DOHH2 (cell line): ENCODE measurements at regions not wholly inside any gene's neighbourhood (a gene's known extent, or its start where the extent isn't known, plus 50 kb on each side); places are given as distances from the start of the nearest gene placed in this dataset.

ENCODE experiments used
- H3F3A ChIP-seq: fragments of 200-600 bp; sonication (generic), shearing (Covaris generic); 2 replicates; pipeline ENCODE4 v1.6.0; 2016; ENCODE audit warnings: antibody characterized with exemption, mild to moderate bottlenecking; ENCODE audit not compliant: control insufficient read depth, insufficient read depth
- H3K27ac ChIP-seq: fragments of 200-600 bp; sonication (generic); 2 replicates; pipeline ENCODE4 v1.5.1; 2014; ENCODE audit warnings: low read depth, mild to moderate bottlenecking, low read length, moderate library complexity
- H3K27me3 ChIP-seq: fragments of 200-600 bp; sonication (generic); 2 replicates; pipeline ENCODE4 v1.6.1; 2014; ENCODE audit warnings: mild to moderate bottlenecking, low read length, mixed read lengths; ENCODE audit not compliant: control insufficient read depth
- H3K36me3 ChIP-seq: fragments of 200-600 bp; sonication (generic); 2 replicates; pipeline ENCODE4 v1.6.1; 2014; ENCODE audit warnings: mild to moderate bottlenecking, low read length, moderate library complexity, mixed read lengths; ENCODE audit not compliant: control insufficient read depth
- H3K4me1 ChIP-seq: fragments of 200-600 bp; sonication (generic); 2 replicates; pipeline ENCODE4 v1.6.1; 2014; ENCODE audit warnings: mild to moderate bottlenecking, low read length, mixed read lengths; ENCODE audit not compliant: control insufficient read depth
- H3K4me2 ChIP-seq: fragments of 200-600 bp; sonication (generic); 2 replicates; pipeline ENCODE4 v1.6.0; 2014; ENCODE audit warnings: mild to moderate bottlenecking, low read length, moderate library complexity
- H3K4me3 ChIP-seq: fragments of 200-600 bp; sonication (generic); 2 replicates; pipeline ENCODE4 v1.5.1; 2014; ENCODE audit warnings: mild to moderate bottlenecking, low read length, mixed read lengths
- H3K79me2 ChIP-seq: fragments of 200-600 bp; sonication (generic); 2 replicates; pipeline ENCODE4 v1.6.1; 2014; ENCODE audit warnings: mild to moderate bottlenecking, low read length, mixed read lengths; ENCODE audit not compliant: control insufficient read depth
- H3K9me2 ChIP-seq: fragments of 200-600 bp; sonication (generic); replicated peaks from 2 replicates; pipeline ENCODE4 v1.6.1; 2014; ENCODE audit warnings: mild to moderate bottlenecking, low read length, mixed read lengths; ENCODE audit not compliant: control insufficient read depth
- H3K9me3 ChIP-seq: fragments of 200-600 bp; sonication (generic); 2 replicates; pipeline ENCODE4 v1.6.1; 2014; ENCODE audit warnings: antibody characterized with exemption, low read length, mixed read lengths; ENCODE audit not compliant: control insufficient read depth, insufficient read depth
- H4K20me1 ChIP-seq: fragments of 200-600 bp; sonication (generic); 2 replicates; pipeline ENCODE4 v1.6.0; 2014; ENCODE audit warnings: low read depth, mild to moderate bottlenecking, antibody characterized with exemption, low read length, moderate library complexity; ENCODE audit not compliant: control insufficient read depth, insufficient read depth
- EZH2phosphoT487 ChIP-seq: fragments of 200-600 bp; sonication (generic); IDR thresholded peaks from 2 replicates; pipeline ENCODE4 v1.6.1; 2017; ENCODE audit warnings: borderline replicate concordance, mild to moderate bottlenecking, antibody characterized with exemption, low read length, moderate library complexity, mixed read lengths
- TF ChIP-seq, protein P1 (sequence below): fragments of 200-600 bp; sonication (generic); IDR thresholded peaks from one replicate; pipeline ENCODE4 v1.5.1; 2014; ENCODE audit warnings: antibody characterized with exemption, mild to moderate bottlenecking, low read depth, low read length; ENCODE audit not compliant: poor library complexity, severe bottlenecking

DNA sequence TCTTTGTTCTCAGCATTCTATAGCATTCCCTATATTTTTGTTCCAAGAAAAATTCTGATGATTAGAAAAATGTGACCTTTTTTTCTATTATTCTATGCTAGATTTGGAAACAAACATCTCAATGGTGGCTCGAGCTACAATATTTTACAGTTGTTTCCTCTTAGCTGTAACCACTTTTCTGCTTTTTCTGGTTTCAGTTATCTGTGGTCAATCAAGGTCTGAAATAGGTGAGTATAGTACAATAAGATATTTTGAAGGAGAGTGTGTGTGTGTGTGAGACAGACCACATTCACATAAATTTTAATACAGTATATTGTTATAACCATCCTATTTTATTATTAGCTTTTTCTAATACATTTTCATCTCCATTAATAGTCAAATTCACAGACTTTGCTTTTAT, 564.5 kb upstream of the GHITM start:
- Histone ChIP-seq H3K4me2 (no peak overlapping the region), H3K79me2 (no peaks in the 10 kb centered on the region), H3K4me1 (no peaks in the 10 kb centered on the region), H3K36me3 (no peaks in the 10 kb centered on the region), H4K20me1 (no peaks in the 10 kb centered on the region), H3F3A (no peaks in the 10 kb centered on the region), H3K9me3 (no peaks in the 10 kb centered on the region), H3K27me3 (no peaks in the 10 kb centered on the region), H3K27ac (no peak overlapping the region), H3K9me2 (no peaks in the 10 kb centered on the region), H3K4me3 (no peak overlapping the region)
- TF ChIP-seq, protein P1, sequence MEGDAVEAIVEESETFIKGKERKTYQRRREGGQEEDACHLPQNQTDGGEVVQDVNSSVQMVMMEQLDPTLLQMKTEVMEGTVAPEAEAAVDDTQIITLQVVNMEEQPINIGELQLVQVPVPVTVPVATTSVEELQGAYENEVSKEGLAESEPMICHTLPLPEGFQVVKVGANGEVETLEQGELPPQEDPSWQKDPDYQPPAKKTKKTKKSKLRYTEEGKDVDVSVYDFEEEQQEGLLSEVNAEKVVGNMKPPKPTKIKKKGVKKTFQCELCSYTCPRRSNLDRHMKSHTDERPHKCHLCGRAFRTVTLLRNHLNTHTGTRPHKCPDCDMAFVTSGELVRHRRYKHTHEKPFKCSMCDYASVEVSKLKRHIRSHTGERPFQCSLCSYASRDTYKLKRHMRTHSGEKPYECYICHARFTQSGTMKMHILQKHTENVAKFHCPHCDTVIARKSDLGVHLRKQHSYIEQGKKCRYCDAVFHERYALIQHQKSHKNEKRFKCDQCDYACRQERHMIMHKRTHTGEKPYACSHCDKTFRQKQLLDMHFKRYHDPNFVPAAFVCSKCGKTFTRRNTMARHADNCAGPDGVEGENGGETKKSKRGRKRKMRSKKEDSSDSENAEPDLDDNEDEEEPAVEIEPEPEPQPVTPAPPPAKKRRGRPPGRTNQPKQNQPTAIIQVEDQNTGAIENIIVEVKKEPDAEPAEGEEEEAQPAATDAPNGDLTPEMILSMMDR: no peak

DNA sequence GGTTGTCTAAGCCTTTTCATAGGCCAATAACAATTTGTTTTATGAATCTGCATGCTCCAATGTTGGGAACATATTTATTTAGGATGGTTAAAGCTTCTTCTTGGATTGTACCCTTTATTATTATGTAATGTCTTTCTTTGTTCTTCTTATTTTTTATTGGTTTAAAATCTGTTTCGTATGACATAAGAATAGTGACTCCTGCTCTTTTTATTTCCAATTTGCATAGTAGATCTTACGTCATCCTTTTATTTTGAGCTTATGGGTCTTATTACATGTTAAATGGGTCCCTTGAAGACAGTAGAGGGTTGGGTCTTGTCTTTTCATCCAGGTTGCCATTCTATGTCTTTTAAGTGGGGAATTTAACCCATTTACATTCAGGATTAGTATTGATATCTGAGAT, 561.9 kb upstream of the GHITM start:
- Histone ChIP-seq H3F3A (no peaks in the 10 kb centered on the region), H3K9me3 (no peaks in the 10 kb centered on the region), H3K9me2 (no peaks in the 10 kb centered on the region), H3K4me1 (no peaks in the 10 kb centered on the region), H3K27ac (no peak overlapping the region), H3K4me3 (no peak overlapping the region), H4K20me1 (no peaks in the 10 kb centered on the region), H3K27me3 (no peaks in the 10 kb centered on the region), H3K4me2 (no peak overlapping the region), H3K36me3 (no peaks in the 10 kb centered on the region), H3K79me2 (no peaks in the 10 kb centered on the region)
- TF ChIP-seq EZH2phosphoT487: no peak
- TF ChIP-seq, protein P1: no peak

DNA sequence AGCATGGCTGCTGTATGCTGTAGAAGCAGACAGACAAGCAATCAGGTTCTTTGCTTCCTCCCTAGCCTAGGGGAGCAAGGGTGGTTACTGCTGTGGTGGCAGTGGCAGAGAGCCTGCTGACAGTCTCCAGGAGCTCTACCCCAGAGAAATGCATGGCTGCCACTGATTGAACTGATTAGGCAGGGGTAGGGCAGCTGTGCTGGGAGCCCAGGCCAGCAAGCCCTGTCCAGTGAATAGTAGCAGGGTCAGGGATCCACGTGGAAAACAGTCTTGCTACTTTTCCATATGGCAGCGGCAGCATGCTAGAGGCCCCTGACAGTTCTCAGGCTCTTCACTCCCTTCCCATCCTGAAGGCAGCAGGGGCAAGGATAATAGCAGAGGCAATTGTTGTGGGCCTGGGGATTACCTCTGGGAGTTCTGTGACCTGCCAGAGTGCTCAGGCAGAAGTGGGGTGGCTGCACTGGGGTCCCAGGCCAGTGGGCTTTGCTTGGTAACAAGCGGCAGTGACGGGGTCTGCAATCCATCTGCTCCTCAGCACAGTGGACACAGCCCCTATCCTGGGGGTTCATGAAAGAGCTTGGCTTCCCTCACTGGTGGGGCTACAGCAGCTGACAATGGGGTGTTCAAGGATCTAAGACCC, 558.8 kb upstream of the GHITM start:
- no peaks in the 10 kb centered on the region for H3K36me3 ChIP-seq
- H3F3A ChIP-seq: no peaks in the 10 kb centered on the region
- no peaks in the 10 kb centered on the region for H3K79me2 ChIP-seq
- no peaks in the 10 kb centered on the region for H4K20me1 ChIP-seq
- no peaks in the 10 kb centered on the region for H3K9me2 ChIP-seq
- H3K27me3 ChIP-seq: no peaks in the 10 kb centered on the region
- no peak overlapping the region for H3K4me2 ChIP-seq
- no peaks in the 10 kb centered on the region for H3K4me1 ChIP-seq
- no peak overlapping the region for H3K27ac ChIP-seq
- TF ChIP-seq, protein P1: no peak
- no peak for TF ChIP-seq EZH2phosphoT487
- H3K9me3 ChIP-seq: no peaks in the 10 kb centered on the region
- no peak overlapping the region for H3K4me3 ChIP-seq
